Astrocyte of the spinal cord (primary cell): ENCODE measurements at regions not wholly inside any gene's neighbourhood (a gene's known extent, or its start where the extent isn't known, plus 50 kb on each side); places are given as distances from the start of the nearest gene placed in this dataset.
A peak's percentile ranks its signal among the peaks of the same experiment; 100 is the strongest.

Experiments used
- DNase-seq: peaks from one replicate; pipeline ENCODE4 v3.0.0; 2011; ENCODE audit warnings: low read depth, low spot score
- H3K4me3 ChIP-seq: 2 replicates; pipeline ENCODE4 v1.5.1; 2011; ENCODE audit warnings: low read depth, mild to moderate bottlenecking, low read length, moderate library complexity
- CTCF ChIP-seq: IDR thresholded peaks from 2 replicates; pipeline ENCODE4 v1.5.1; 2012; ENCODE audit warnings: low read depth, mild to moderate bottlenecking, low read length, inconsistent platforms
- in situ Hi-C: cut with HindIII; loops from 2 replicates; pipeline ENCODE4 v1.10.0; 2017; ENCODE audit warnings: low sequenced_read_pairs

GRCh38 chr3:153252963-153253362 is 90.9 kb downstream of the RAP2B start:
- in situ Hi-C loops, result no loop called here

DNA sequence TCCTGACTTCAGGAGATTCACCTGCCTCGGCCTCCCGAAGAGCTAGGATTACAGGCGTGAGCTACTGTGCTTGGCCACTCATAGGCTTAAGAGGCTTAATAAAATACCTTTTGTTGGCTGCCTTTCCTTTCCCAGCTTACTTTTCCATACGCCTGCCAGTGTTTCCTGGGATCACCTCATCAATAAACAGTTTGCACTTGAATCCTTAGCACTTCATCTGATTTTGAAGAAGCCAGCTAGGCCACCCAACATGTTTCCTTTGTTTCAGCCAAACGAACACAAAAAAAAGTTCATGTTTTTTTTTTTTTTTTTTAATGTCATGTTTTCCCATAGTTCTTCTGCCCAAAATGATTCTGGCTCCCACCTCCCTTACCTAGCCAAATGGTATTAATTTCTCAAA is 92.3 kb downstream of the RAP2B start:
- no peak overlapping the region for H3K4me3 ChIP-seq
- TF ChIP-seq CTCF, result no peak
- no peak for DNase-seq
- in situ Hi-C loops, result no loop called here

More at GRCh38 chr3:153252963-153253362, 90.9 kb downstream of the RAP2B start:
- TF ChIP-seq CTCF, result no peak
- DNase-seq, result peak; percentile 45
- H3K4me3 ChIP-seq, result no peak overlapping the region

- in situ Hi-C loops, result no loop called here
- peak; percentile 31 for DNase-seq
- no peak overlapping the region for H3K4me3 ChIP-seq
- TF ChIP-seq CTCF, result no peak
Observed at GRCh38 chr3:153257673-153258351, 95.8 kb downstream of the RAP2B start.

DNA sequence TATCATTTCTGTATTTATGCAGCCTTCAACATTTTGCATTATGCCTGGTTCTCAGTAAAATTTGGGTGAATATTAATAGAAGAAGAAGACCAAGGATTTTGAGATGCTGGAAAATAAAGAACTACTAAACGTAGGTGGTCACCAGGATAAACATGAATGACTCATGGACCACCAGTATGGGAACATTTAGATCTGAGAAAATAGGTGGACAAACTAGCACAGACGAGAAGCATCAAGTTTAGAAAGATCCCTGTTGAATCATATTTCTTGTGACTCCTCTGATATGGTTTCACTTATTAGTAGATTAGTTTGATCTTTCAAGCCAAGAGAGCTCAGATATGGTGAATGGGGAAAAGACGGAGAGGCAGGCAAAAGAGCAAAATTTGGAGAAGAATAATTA is 97.9 kb downstream of the RAP2B start:
- TF ChIP-seq CTCF, result no peak
- in situ Hi-C loops, result no loop called here
- DNase-seq, result peak; percentile 27
- no peak overlapping the region for H3K4me3 ChIP-seq

GRCh38 chr3:153260681-153261080 is 98.7 kb downstream of the RAP2B start:
- in situ Hi-C loops, result no loop called here
- no peak overlapping the region for H3K4me3 ChIP-seq
- peak; percentile 36 for DNase-seq
- no peak for TF ChIP-seq CTCF

DNA sequence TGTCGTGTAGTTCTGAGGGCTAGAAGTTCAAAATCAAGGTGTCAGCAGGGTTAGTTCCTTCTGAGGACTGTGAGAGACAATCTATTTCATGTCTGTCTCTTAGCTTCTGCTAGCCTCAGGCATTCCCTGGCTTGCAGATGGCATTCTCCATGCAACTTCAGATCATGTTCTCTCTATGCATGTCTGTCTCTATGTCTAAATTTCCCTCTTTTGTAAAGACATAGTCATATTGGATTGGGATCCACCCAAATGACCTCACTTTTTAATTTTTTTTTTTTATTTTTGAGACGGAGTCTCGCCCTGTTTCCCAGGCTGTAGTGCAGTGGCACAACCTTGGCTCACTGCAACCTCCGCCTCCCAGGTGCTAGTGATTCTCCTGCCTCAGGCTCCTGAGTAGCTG is 104.6 kb downstream of the RAP2B start:
- H3K4me3 ChIP-seq, result no peak overlapping the region
- in situ Hi-C loops, result no loop called here
- DNase-seq, result no peak
- TF ChIP-seq CTCF, result no peak
